Left lung (tissue), 4 donors: ENCODE measurements at regions not wholly inside any gene's neighbourhood (a gene's known extent, or its start where the extent isn't known, plus 50 kb on each side); places are given as distances from the start of the nearest gene placed in this dataset.

ENCODE experiments used
- ATAC-seq: fragments of 200-7000 bp; cut with Tn5 transposase; one replicate; pipeline ENCODE4 v1.9.1; 2020; ENCODE audit warnings: moderate library complexity
- DNase-seq, 4 donors: peaks; one replicate each; pipeline ENCODE4 v3.0.0-alpha.2; 2013 to 2020
- H3K27ac ChIP-seq, 2 donors: fragments of 200-600 bp; sonication (generic) in 1 of 2; one replicate each; pipeline versions ENCODE4 v1.5.0 to v1.8.0; 2020 to 2021
- H3K27me3 ChIP-seq, 2 donors: fragments of 200-600 bp; sonication (generic) in 1 of 2; one replicate each; pipeline versions ENCODE4 v1.5.0 to v1.8.0; 2020 to 2021
- H3K36me3 ChIP-seq, 2 donors: fragments of 200-600 bp; sonication (generic) in 1 of 2; one replicate each; pipeline versions ENCODE4 v1.5.0 to v1.8.0; 2020 to 2021
- H3K4me1 ChIP-seq, 2 donors: fragments of 200-600 bp; one replicate each; pipeline ENCODE4 v1.8.0; 2021
- H3K4me3 ChIP-seq, 2 donors: fragments of 200-600 bp; sonication (generic) in 1 of 2; one replicate each; pipeline versions ENCODE4 v1.5.0 to v1.8.0; 2020 to 2021; ENCODE audit warnings: mild to moderate bottlenecking in 1 of 2
- H3K9me3 ChIP-seq, 2 donors: fragments of 200-600 bp; sonication (generic) in 1 of 2; one replicate each; pipeline versions ENCODE4 v1.5.0 to v1.8.0; 2020 to 2021
- intact Hi-C, 2 donors: fragments of 100-400 bp; cut with DNase I; formaldehyde crosslinking; loops; one replicate each; pipeline versions ENCODE4 v1.11.2 to v1.14.2; 2022
- TF ChIP-seq, protein P1 (sequence below), 2 donors: fragments of 200-600 bp; sonication (generic) in 1 of 2; IDR thresholded peaks; one replicate each; pipeline versions ENCODE4 v1.5.0 to v1.8.0; 2021; ENCODE audit warnings: antibody characterized with exemption in 2 of 2
- donor health status: DM: no; HTN: yes; CAD: no.
- donor health status: DM: no; HTN: no; CAD: no.

- no peak overlapping the region for H3K27ac ChIP-seq
- no peak overlapping the region for H3K4me3 ChIP-seq
- no peaks in the 10 kb centered on the region for H3K36me3 ChIP-seq
- peaks cover 0 to 2% of the 10 kb centered on the region in 2 donors for H3K9me3 ChIP-seq
- no peak for DNase-seq
- H3K4me1 ChIP-seq = no peaks in the 10 kb centered on the region
- no peaks in the 10 kb centered on the region for H3K27me3 ChIP-seq
- no peak for ATAC-seq
- TF ChIP-seq, protein P1, sequence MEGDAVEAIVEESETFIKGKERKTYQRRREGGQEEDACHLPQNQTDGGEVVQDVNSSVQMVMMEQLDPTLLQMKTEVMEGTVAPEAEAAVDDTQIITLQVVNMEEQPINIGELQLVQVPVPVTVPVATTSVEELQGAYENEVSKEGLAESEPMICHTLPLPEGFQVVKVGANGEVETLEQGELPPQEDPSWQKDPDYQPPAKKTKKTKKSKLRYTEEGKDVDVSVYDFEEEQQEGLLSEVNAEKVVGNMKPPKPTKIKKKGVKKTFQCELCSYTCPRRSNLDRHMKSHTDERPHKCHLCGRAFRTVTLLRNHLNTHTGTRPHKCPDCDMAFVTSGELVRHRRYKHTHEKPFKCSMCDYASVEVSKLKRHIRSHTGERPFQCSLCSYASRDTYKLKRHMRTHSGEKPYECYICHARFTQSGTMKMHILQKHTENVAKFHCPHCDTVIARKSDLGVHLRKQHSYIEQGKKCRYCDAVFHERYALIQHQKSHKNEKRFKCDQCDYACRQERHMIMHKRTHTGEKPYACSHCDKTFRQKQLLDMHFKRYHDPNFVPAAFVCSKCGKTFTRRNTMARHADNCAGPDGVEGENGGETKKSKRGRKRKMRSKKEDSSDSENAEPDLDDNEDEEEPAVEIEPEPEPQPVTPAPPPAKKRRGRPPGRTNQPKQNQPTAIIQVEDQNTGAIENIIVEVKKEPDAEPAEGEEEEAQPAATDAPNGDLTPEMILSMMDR (IDR thresholded peaks at IDR 0.05) = no peak
- intact Hi-C loops = no loop called here
Observed at GRCh38 chr2:5231287-5231686, 460.9 kb upstream of the SOX11 start.

DNA sequence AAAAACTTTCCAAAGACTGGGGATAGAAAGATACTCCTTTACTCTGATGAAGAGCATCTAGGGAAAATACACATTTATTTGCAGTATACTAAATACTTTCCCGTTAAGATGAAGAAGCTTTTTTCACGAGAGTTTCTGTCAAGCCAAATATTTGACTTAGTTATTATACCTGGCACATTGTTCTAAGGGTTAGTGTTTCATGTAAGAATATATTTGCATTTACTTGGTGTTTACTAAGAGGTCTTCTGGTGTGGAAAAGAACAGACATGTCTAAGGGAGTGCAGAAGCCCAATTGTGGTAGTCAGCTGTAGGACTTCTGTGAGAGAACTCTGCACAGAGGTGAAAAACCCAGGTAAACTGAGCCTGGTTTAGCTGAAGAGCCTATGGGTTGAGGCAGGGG is 457.6 kb upstream of the SOX11 start:
- DNase-seq = no peak
- no peak for ATAC-seq
- Histone ChIP-seq H3K4me1 (no peaks in the 10 kb centered on the region), H3K27me3 (no peaks in the 10 kb centered on the region), H3K9me3 (peaks cover 0 to 2% of the 10 kb centered on the region in 2 donors), H3K4me3 (no peak overlapping the region), H3K27ac (no peak overlapping the region), H3K36me3 (no peaks in the 10 kb centered on the region)
- intact Hi-C loops = no loop called here
- TF ChIP-seq, protein P1 (IDR thresholded peaks at IDR 0.05) = no peak

DNA sequence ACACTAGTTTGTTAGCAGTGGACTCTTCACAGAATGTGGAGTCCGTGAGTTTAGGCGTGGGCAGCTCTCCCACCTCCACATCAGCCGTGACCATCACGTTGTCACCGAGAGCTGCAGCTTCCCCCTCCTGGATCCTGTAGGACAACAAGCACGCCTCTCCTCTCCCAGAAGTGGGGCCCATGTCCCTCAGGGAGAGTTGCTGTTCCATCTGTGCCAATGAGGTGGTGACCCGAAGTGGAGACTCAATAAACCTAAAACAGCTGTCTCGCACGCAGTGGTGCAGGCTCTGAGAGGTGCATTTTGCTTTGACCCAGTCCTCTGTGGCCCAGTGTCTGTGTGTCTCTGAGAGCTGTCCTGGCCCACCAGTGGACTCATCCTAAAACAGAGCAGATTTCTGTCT is 456.5 kb upstream of the SOX11 start:
- TF ChIP-seq, protein P1 (IDR thresholded peaks at IDR 0.05) = no peak
- no peaks in the 10 kb centered on the region for H3K36me3 ChIP-seq
- no peaks in the 10 kb centered on the region for H3K4me1 ChIP-seq
- H3K27ac ChIP-seq = no peak overlapping the region
- ATAC-seq = no peak
- intact Hi-C loops = no loop called here
- no peak overlapping the region for H3K4me3 ChIP-seq
- no peaks in the 10 kb centered on the region for H3K27me3 ChIP-seq
- DNase-seq = no peak
- peaks cover 0 to 2% of the 10 kb centered on the region in 2 donors for H3K9me3 ChIP-seq

- no peak for ATAC-seq
Observed at GRCh38 chr2:5236249-5236648, 455.9 kb upstream of the SOX11 start.

DNA sequence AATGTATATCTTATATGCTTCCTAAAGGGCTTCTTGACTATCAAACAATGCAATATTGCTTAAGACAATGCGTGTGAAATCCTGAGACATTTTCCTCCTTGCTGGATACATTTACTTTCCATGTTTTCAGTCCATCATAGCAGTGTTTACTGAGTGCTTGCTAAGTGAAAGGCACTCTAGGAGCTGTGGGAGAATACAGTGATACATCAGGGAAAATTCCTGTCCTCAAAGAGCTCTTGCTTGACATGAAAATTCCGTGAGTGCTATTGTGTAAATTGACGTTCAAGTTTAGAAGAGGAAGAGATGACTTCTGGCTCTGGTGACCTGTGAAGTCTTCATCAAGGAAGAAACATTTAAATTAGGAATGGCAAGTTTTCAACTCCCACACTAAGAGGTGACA is 449.4 kb upstream of the SOX11 start:
- Histone ChIP-seq H3K36me3 (no peaks in the 10 kb centered on the region), H3K27ac (no peak overlapping the region), H3K27me3 (no peaks in the 10 kb centered on the region), H3K4me3 (no peak overlapping the region), H3K9me3 (no peaks in the 10 kb centered on the region), H3K4me1 (no peaks in the 10 kb centered on the region)
- TF ChIP-seq, protein P1 (IDR thresholded peaks at IDR 0.05) = no peak
- intact Hi-C loops = no loop called here
- no peak for DNase-seq
- no peak for ATAC-seq

More at GRCh38 chr2:5236249-5236648, 455.9 kb upstream of the SOX11 start:
- no peak overlapping the region for H3K4me3 ChIP-seq
- DNase-seq = no peak
- H3K27me3 ChIP-seq = no peaks in the 10 kb centered on the region
- peaks cover 0 to 2% of the 10 kb centered on the region in 2 donors for H3K9me3 ChIP-seq
- no peaks in the 10 kb centered on the region for H3K4me1 ChIP-seq
- TF ChIP-seq, protein P1 (IDR thresholded peaks at IDR 0.05) = no peak
- H3K27ac ChIP-seq = no peak overlapping the region
- intact Hi-C loops = no loop called here
- H3K36me3 ChIP-seq = no peaks in the 10 kb centered on the region
